ENCODE measurements at regions not wholly inside any gene's neighbourhood (a gene's known extent, or its start where the extent isn't known, plus 50 kb on each side); places are given as distances from the start of the nearest gene placed in this dataset.

GRCh38 chr16:55045329-55045728 is 114.7 kb downstream of the IRX5 start:
- Histone ChIP-seq H3K27ac (no peak overlapping the region), H3K36me3 (no peaks in the 10 kb centered on the region), H3K4me3 (no peak overlapping the region), H3K27me3 (peaks cover 0 to 15% (median 7%) of the 10 kb centered on the region in 7 donors), H3K4me1 (no peaks in the 10 kb centered on the region), H3K9me3 (no peaks in the 10 kb centered on the region)
- ATAC-seq = no peak
- TF ChIP-seq, protein P1, sequence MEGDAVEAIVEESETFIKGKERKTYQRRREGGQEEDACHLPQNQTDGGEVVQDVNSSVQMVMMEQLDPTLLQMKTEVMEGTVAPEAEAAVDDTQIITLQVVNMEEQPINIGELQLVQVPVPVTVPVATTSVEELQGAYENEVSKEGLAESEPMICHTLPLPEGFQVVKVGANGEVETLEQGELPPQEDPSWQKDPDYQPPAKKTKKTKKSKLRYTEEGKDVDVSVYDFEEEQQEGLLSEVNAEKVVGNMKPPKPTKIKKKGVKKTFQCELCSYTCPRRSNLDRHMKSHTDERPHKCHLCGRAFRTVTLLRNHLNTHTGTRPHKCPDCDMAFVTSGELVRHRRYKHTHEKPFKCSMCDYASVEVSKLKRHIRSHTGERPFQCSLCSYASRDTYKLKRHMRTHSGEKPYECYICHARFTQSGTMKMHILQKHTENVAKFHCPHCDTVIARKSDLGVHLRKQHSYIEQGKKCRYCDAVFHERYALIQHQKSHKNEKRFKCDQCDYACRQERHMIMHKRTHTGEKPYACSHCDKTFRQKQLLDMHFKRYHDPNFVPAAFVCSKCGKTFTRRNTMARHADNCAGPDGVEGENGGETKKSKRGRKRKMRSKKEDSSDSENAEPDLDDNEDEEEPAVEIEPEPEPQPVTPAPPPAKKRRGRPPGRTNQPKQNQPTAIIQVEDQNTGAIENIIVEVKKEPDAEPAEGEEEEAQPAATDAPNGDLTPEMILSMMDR (IDR thresholded peaks at IDR 0.05) = no peak
- 79 to 92% methylated on average over 3 of the region's 3 CpGs for WGBS, 2 donors
- intact Hi-C loops (cut with DNase I) = no loop called here
- DNase-seq = no peak

GRCh38 chr16:55045756-55046460 is 115.2 kb downstream of the IRX5 start:
- H3K27me3 ChIP-seq = peaks cover 0 to 13% (median 7%) of the 10 kb centered on the region in 7 donors
- H3K27ac ChIP-seq = no peak overlapping the region
- TF ChIP-seq, protein P1 (IDR thresholded peaks at IDR 0.05) = no peak
- H3K4me1 ChIP-seq = no peaks in the 10 kb centered on the region
- WGBS, 2 donors = 89% methylated on average over 11 of the region's 11 CpGs
- intact Hi-C loops (cut with DNase I) = no loop called here
- no peaks in the 10 kb centered on the region for H3K36me3 ChIP-seq
- no peaks in the 10 kb centered on the region for H3K9me3 ChIP-seq
- H3K4me3 ChIP-seq = no peak overlapping the region
- DNase-seq (no peak), ATAC-seq (no peak)

DNA sequence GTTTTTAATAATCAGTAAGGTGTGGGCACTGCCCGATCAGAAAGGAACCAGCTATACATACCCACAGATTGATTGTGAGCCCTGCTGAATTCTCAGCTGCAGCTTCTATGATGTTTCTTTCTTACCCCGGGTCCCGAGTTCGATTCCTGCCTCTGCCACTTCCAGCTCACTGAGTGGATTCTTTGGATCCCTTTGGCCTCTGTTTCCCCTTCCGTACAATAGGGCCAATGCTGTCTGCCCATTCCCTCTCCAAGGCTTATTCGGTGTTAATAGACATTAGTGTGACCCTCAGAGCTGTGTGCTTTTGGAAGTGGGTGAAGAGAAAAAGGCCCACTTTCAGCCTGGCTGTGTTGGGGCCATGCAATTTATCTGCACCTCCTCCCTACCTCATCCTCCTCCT is 115.8 kb downstream of the IRX5 start:
- TF ChIP-seq, protein P1 (IDR thresholded peaks at IDR 0.05) = no peak
- no peaks in the 10 kb centered on the region for H3K36me3 ChIP-seq
- DNase-seq (no peak), ATAC-seq (no peak)
- WGBS, 2 donors = 95 to 98% methylated on average over 6 of the region's 6 CpGs
- no peaks in the 10 kb centered on the region for H3K4me1 ChIP-seq
- H3K4me3 ChIP-seq = no peak overlapping the region
- no peaks in the 10 kb centered on the region for H3K9me3 ChIP-seq
- H3K27me3 ChIP-seq = peaks cover 0 to 13% (median 7%) of the 10 kb centered on the region in 7 donors
- intact Hi-C loops (cut with DNase I) = no loop called here
- H3K27ac ChIP-seq = no peak overlapping the region

DNA sequence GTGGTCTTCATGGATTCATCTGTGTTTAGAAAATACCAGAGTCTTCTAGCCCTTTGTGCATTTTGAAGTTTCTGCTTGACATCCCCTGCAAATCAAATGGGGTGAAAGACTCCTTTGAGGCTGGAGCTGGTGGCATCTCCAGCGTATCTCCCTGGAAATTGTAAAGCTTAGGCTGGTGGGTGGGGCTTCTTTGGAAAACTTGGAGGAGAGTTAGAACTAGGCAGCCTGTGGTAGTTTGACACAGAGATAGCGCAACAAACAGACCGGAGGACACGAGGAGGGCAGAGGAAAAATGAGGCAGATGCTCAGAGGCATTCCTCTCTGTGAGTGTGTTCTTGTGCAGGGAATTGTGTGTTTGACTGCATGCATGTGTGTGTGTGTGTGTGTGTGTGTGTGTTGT is 116.3 kb downstream of the IRX5 start:
- intact Hi-C loops (cut with DNase I) = no loop called here
- Histone ChIP-seq H3K36me3 (no peaks in the 10 kb centered on the region), H3K9me3 (no peaks in the 10 kb centered on the region), H3K4me1 (no peaks in the 10 kb centered on the region), H3K27me3 (peaks cover 0 to 13% (median 7%) of the 10 kb centered on the region in 7 donors), H3K27ac (no peak overlapping the region), H3K4me3 (no peak overlapping the region)
- DNase-seq (no peak), ATAC-seq (no peak)
- TF ChIP-seq, protein P1 (IDR thresholded peaks at IDR 0.05) = no peak
- 66 to 82% methylated on average over 4 of the region's 4 CpGs for WGBS, 2 donors

All from heart right ventricle (tissue), 16 donors.